Neuronal stem cell (in vitro differentiated cells): ENCODE measurements at regions not wholly inside any gene's neighbourhood (a gene's known extent, or its start where the extent isn't known, plus 50 kb on each side); places are given as distances from the start of the nearest gene placed in this dataset.

Source experiments
- DNase-seq: peaks from one replicate; pipeline ENCODE4 v3.0.0-alpha.2; 2013; ENCODE audit warnings: low spot score
- H2AFZ ChIP-seq: one replicate; pipeline ENCODE4 v1.6.1; 2013; ENCODE audit warnings: mild to moderate bottlenecking, low read length, inconsistent platforms
- H2AK5ac ChIP-seq: 2 replicates; pipeline ENCODE4 v1.6.1; 2013; ENCODE audit warnings: low read depth, mild to moderate bottlenecking, inconsistent platforms, low read length, moderate library complexity, mixed read lengths
- H2BK120ac ChIP-seq: 2 replicates; pipeline ENCODE4 v1.6.1; 2013; ENCODE audit warnings: low read depth, mild to moderate bottlenecking, inconsistent platforms, low read length, moderate library complexity, mixed read lengths
- H2BK12ac ChIP-seq: one replicate; pipeline ENCODE4 v1.6.1; 2013; ENCODE audit warnings: low read length, inconsistent platforms
- H2BK15ac ChIP-seq: 2 replicates; pipeline ENCODE4 v1.6.1; 2013; ENCODE audit warnings: mild to moderate bottlenecking, low read length, inconsistent platforms, mixed read lengths
- H2BK5ac ChIP-seq: one replicate; pipeline ENCODE4 v1.6.1; 2013; ENCODE audit warnings: inconsistent platforms, mild to moderate bottlenecking, low read length, moderate library complexity
- H3K14ac ChIP-seq: one replicate; pipeline ENCODE4 v1.6.1; 2013; ENCODE audit warnings: low read length, inconsistent platforms
- H3K18ac ChIP-seq: 2 replicates; pipeline ENCODE4 v1.6.1; 2013; ENCODE audit warnings: low read length, inconsistent platforms
- H3K23ac ChIP-seq: 2 replicates; pipeline ENCODE4 v1.6.1; 2013; ENCODE audit warnings: low read depth, mild to moderate bottlenecking, mixed read lengths, low read length, inconsistent platforms; ENCODE audit not compliant: poor library complexity
- H3K27ac ChIP-seq: replicated peaks from 3 replicates; pipeline ENCODE4 v1.5.1; 2013; ENCODE audit warnings: low read length, inconsistent platforms
- H3K27me3 ChIP-seq, 3 experiments: 2 replicates each; pipeline ENCODE4 v1.6.1; 2013; ENCODE audit warnings: low read length in 3 of 3, mild to moderate bottlenecking in 2 of 3, inconsistent platforms in 1 of 3, low read depth in 1 of 3, mixed read lengths in 1 of 3, moderate library complexity in 1 of 3; ENCODE audit not compliant: control insufficient read depth in 3 of 3, insufficient read depth in 3 of 3
- H3K36me3 ChIP-seq, 2 donors: replicated peaks in 1 of 2; 2 replicates each; pipeline ENCODE4 v1.6.1; 2013; ENCODE audit warnings: low read length in 2 of 2; ENCODE audit not compliant: control insufficient read depth in 2 of 2, insufficient read depth in 2 of 2
- H3K4ac ChIP-seq: 2 replicates; pipeline ENCODE4 v1.6.1; 2013; ENCODE audit warnings: inconsistent platforms, mild to moderate bottlenecking, low read length, moderate library complexity
- H3K4me1 ChIP-seq, 2 donors: 1 replicate in 1 of 2; 2 replicates in 1 of 2; pipeline ENCODE4 v1.6.1; 2013; ENCODE audit warnings: low read length in 2 of 2, low read depth in 1 of 2; ENCODE audit not compliant: control insufficient read depth in 2 of 2, insufficient read depth in 1 of 2
- H3K4me2 ChIP-seq: one replicate; pipeline ENCODE4 v1.6.1; 2013; ENCODE audit warnings: mild to moderate bottlenecking, low read length, inconsistent platforms; ENCODE audit not compliant: insufficient read depth, poor library complexity, severe bottlenecking
- H3K4me3 ChIP-seq, 2 donors: 2 replicates each; pipeline ENCODE4 v1.5.1; 2013; ENCODE audit warnings: low read length in 2 of 2, mild to moderate bottlenecking in 2 of 2, inconsistent platforms in 1 of 2, moderate library complexity in 1 of 2
- H3K79me1 ChIP-seq: one replicate; pipeline ENCODE4 v1.6.1; 2013; ENCODE audit warnings: low read depth, mild to moderate bottlenecking, inconsistent platforms, low read length, moderate library complexity
- H3K9ac ChIP-seq: one replicate; pipeline ENCODE4 v1.6.1; 2013; ENCODE audit warnings: mild to moderate bottlenecking, low read depth, low read length, inconsistent platforms; ENCODE audit not compliant: poor library complexity
- H3K9me3 ChIP-seq, 2 donors: replicated peaks in 1 of 2; 2 replicates each; pipeline versions ENCODE3 to v1.6.1; 2013; ENCODE audit warnings: low read length in 2 of 2, mild to moderate bottlenecking in 2 of 2, inconsistent platforms in 1 of 2, low read depth in 1 of 2, mixed read lengths in 1 of 2, moderate library complexity in 1 of 2; ENCODE audit not compliant: control insufficient read depth in 2 of 2, insufficient read depth in 1 of 2
- H4K8ac ChIP-seq: one replicate; pipeline ENCODE4 v1.6.1; 2013; ENCODE audit warnings: low read depth, mild to moderate bottlenecking, inconsistent platforms, low read length, moderate library complexity
- H4K91ac ChIP-seq: one replicate; pipeline ENCODE4 v1.6.1; 2013; ENCODE audit warnings: low read length, low read depth, mild to moderate bottlenecking, inconsistent platforms; ENCODE audit not compliant: poor library complexity
- WGBS, 2 donors: extraction: QIAGEN DNeasy Blood & Tissue Kit; methylation state at CpG; one replicate each; pipeline ENCODE4 v1.1.7; 2013; ENCODE audit warnings: missing lambda C conversion rate in 2 of 2, mixed read lengths in 1 of 2; ENCODE audit not compliant: insufficient read length in 2 of 2, insufficient replicate concordance in 1 of 2; ENCODE audit errors: extremely low coverage in 2 of 2; 5-methylcytosine and 5-hydroxymethylcytosine counted together

DNA sequence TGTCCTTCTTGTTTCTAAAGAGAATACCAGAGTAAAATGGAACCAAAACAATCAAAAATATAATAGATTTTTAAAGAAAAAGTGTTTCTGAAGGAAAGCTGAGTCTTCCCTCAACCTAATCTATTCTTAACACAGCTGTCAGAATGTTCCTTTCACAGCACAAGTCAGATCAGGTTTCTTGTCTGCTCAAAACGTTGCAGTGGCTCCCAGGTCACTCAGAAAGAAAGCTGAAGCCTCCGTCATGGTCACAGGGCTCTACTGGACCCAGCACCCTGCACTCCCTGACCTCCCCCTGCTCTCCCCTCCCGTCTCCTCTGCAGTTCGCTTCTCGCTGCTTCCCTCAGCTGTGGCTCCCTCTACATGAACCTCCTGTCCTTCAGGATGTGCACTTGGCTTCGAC, 90.7 kb upstream of the PTPRM start:
- Histone ChIP-seq H2BK12ac (no peak overlapping the region), H4K8ac (no peak overlapping the region), H3K4me3 (no peak overlapping the region), H3K9me3 (no peaks in the 10 kb centered on the region), H3K79me1 (no peaks in the 10 kb centered on the region), H3K23ac (no peak overlapping the region), H3K27me3 (peaks cover 0 to 3% (median 0%) of the 10 kb centered on the region in 3 experiments), H3K4me2 (no peak overlapping the region), H3K9ac (no peak overlapping the region), H3K4me1 (peaks cover 0 to 7% of the 10 kb centered on the region in 2 donors), H3K36me3 (no peaks in the 10 kb centered on the region), H3K18ac (peak overlapping the region; percentile 82), H4K91ac (no peak overlapping the region), H3K27ac (no peak overlapping the region), H2BK15ac (no peak overlapping the region), H2BK5ac (no peak overlapping the region), H2BK120ac (no peak overlapping the region), H3K14ac (no peak overlapping the region), H3K4ac (no peak overlapping the region), H2AFZ (no peak overlapping the region), H2AK5ac (no peak overlapping the region)
- no peak for DNase-seq
- WGBS, 2 donors = no CpG with 5 or more reads among the region's 6 CpGs

DNA sequence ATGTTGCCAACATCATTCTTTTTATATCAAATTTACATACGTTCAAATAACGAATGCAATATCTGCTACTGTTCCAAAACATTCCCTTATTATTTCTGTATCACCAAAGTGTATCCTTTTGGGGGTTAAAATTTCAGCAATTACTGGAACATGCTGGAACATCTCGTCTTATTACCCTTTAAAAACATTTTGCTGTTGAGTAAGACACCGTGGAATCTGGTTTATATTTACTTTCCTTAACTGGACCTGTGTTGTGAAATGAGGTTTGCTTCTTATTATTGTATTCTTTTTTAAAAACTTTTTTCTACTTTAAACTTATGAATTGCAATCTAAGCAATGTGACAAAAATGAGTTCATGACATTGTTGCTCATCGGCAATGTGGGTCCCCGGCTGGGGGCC, 87.4 kb upstream of the PTPRM start:
- H3K4me1 ChIP-seq = peaks cover 0 to 10% of the 10 kb centered on the region in 2 donors
- no peak for DNase-seq
- H3K4ac ChIP-seq = no peak overlapping the region
- H4K91ac ChIP-seq = no peak overlapping the region
- H3K27me3 ChIP-seq = peaks cover 0 to 3% (median 0%) of the 10 kb centered on the region in 3 experiments
- H4K8ac ChIP-seq = no peak overlapping the region
- no peaks in the 10 kb centered on the region for H3K9me3 ChIP-seq
- no peak overlapping the region for H2BK120ac ChIP-seq
- no peak overlapping the region for H3K9ac ChIP-seq
- H2AFZ ChIP-seq = no peak overlapping the region
- no peak overlapping the region for H3K18ac ChIP-seq
- no peak overlapping the region for H2AK5ac ChIP-seq
- H2BK5ac ChIP-seq = no peak overlapping the region
- H3K23ac ChIP-seq = no peak overlapping the region
- H3K27ac ChIP-seq = no peak overlapping the region
- H3K4me3 ChIP-seq = no peak overlapping the region
- H3K14ac ChIP-seq = no peak overlapping the region
- H3K36me3 ChIP-seq = no peaks in the 10 kb centered on the region
- no peak overlapping the region for H2BK12ac ChIP-seq
- H3K4me2 ChIP-seq = no peak overlapping the region
- no peaks in the 10 kb centered on the region for H3K79me1 ChIP-seq
- H2BK15ac ChIP-seq = no peak overlapping the region
- WGBS, 2 donors = 98 to 100% methylated on average over 2 of the region's 6 CpGs

DNA sequence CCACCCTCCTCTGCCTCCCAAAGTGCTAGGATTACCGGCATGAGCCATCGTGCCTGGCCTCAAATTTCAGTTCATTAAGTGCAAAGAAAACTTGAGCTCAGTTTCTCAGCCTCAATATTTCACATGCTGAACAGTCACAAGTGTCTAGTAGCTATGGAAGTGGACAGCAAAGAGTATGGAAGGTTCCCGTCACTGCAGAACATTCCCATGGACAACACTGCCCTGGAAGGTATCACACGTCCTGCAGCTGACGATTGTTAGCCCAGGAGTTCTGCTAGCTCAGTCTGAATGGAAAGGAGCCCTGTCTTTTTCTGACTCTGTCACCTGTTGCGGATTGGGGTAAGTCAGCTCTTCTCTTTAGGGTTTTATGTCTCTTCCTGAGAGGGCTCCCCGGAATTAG, 86.2 kb upstream of the PTPRM start:
- no peak overlapping the region for H2BK12ac ChIP-seq
- no peak for DNase-seq
- no peak overlapping the region for H2BK15ac ChIP-seq
- H4K91ac ChIP-seq = no peak overlapping the region
- H3K4ac ChIP-seq = no peak overlapping the region
- no peak overlapping the region for H3K4me2 ChIP-seq
- no peak overlapping the region for H4K8ac ChIP-seq
- no peak overlapping the region for H3K14ac ChIP-seq
- H3K23ac ChIP-seq = no peak overlapping the region
- H3K27ac ChIP-seq = no peak overlapping the region
- H3K9ac ChIP-seq = no peak overlapping the region
- no peak overlapping the region for H2AFZ ChIP-seq
- H3K4me3 ChIP-seq = no peak overlapping the region
- no CpG with 5 or more reads among the region's 7 CpGs for WGBS, 2 donors
- no peak overlapping the region for H3K18ac ChIP-seq
- H2BK120ac ChIP-seq = no peak overlapping the region
- no peaks in the 10 kb centered on the region for H3K36me3 ChIP-seq
- no peak overlapping the region for H2BK5ac ChIP-seq
- peaks cover 0 to 6% (median 0%) of the 10 kb centered on the region in 3 experiments for H3K27me3 ChIP-seq
- peaks cover 0 to 2% of the 10 kb centered on the region in 2 donors for H3K9me3 ChIP-seq
- no peak overlapping the region for H2AK5ac ChIP-seq
- peaks cover 0 to 6% of the 10 kb centered on the region in 2 donors for H3K4me1 ChIP-seq
- no peaks in the 10 kb centered on the region for H3K79me1 ChIP-seq

DNA sequence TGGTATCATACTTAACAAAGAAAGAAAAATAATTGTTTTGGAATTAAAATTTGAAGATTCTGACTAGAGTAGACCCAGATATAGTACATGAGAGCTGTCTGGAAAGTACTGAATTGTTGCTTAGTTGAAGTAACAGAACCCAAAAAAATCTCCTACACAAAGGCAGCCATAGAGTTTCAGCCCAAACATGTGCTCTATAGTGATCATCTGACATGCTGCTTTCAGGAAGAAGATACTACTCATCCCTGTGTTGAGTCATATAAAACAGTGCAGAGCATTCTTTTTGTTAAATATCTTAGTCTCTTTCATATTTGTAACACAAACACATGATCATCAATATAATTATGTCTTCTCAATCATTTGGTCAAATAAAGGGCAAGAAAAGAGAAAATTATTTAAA, 84.8 kb upstream of the PTPRM start:
- Histone ChIP-seq H3K9ac (no peak overlapping the region), H3K18ac (no peak overlapping the region), H3K14ac (no peak overlapping the region), H2AFZ (no peak overlapping the region), H2AK5ac (no peak overlapping the region), H3K4me1 (peaks cover 0 to 3% of the 10 kb centered on the region in 2 donors), H3K36me3 (no peaks in the 10 kb centered on the region), H4K91ac (no peak overlapping the region), H2BK12ac (no peak overlapping the region), H3K79me1 (no peaks in the 10 kb centered on the region), H2BK120ac (no peak overlapping the region), H2BK15ac (no peak overlapping the region), H3K4me3 (no peak overlapping the region), H4K8ac (no peak overlapping the region), H3K4ac (no peak overlapping the region), H3K23ac (no peak overlapping the region), H3K9me3 (peaks cover 0 to 2% of the 10 kb centered on the region in 2 donors), H3K4me2 (no peak overlapping the region), H3K27ac (no peak overlapping the region), H2BK5ac (no peak overlapping the region), H3K27me3 (peaks cover 0 to 14% (median 0%) of the 10 kb centered on the region in 3 experiments)
- no peak for DNase-seq
